Stomach (tissue), 8 donors: ENCODE measurements at regions not wholly inside any gene's neighbourhood (a gene's known extent, or its start where the extent isn't known, plus 50 kb on each side); places are given as distances from the start of the nearest gene placed in this dataset.

Experiments
- DNase-seq, 2 donors: peaks; one replicate each; pipeline versions ENCODE4 v3.0.0 to v3.0.0-alpha.2; 2013 to 2019
- H3K27ac ChIP-seq, 5 donors: fragments of 200-600 bp in 4 of 5; sonication (generic) in 4 of 5; one replicate each; pipeline ENCODE4 v1.5.1; 2013 to 2019; ENCODE audit warnings: mild to moderate bottlenecking in 1 of 5, moderate library complexity in 1 of 5
- H3K27me3 ChIP-seq, 3 donors: fragments of 200-600 bp; sonication (generic); one replicate each; pipeline ENCODE4 v1.5.1; 2017 to 2019; ENCODE audit warnings: mixed run types in 1 of 3
- H3K36me3 ChIP-seq, 4 donors: fragments of 200-600 bp; sonication (generic); 1 replicate in 3 of 4; 2 replicates in 1 of 4; pipeline ENCODE4 v1.5.1; 2016 to 2019
- H3K4me1 ChIP-seq, 4 donors: fragments of 200-600 bp; sonication (generic); one replicate each; pipeline ENCODE4 v1.5.1; 2016 to 2019
- H3K4me3 ChIP-seq, 4 donors: fragments of 200-600 bp; sonication (generic) in 3 of 4; one replicate each; pipeline ENCODE4 v1.5.1; 2016 to 2019; ENCODE audit warnings: mild to moderate bottlenecking in 1 of 4
- H3K9me3 ChIP-seq, 4 donors: fragments of 200-600 bp; sonication (generic); one replicate each; pipeline ENCODE4 v1.5.1; 2016 to 2019
- CTCF ChIP-seq, 7 experiments: fragments of 450-650 bp in 4 of 7; fragments of 200-600 bp in 3 of 7; sonication (generic) in 3 of 7; IDR thresholded peaks; one replicate each; pipeline ENCODE4 v1.5.1; 2016 to 2019; ENCODE audit warnings: antibody characterized with exemption in 7 of 7, control low read depth in 2 of 7, mild to moderate bottlenecking in 1 of 7
- EP300 ChIP-seq: sonication (generic); formaldehyde crosslinking; IDR thresholded peaks from one replicate; pipeline ENCODE4 v1.6.1; 2017; ENCODE audit warnings: antibody characterized with exemption
- POLR2A ChIP-seq, 4 donors: fragments of 450-650 bp; IDR thresholded peaks; one replicate each; pipeline ENCODE4 v1.6.1; 2016; ENCODE audit warnings: antibody characterized with exemption in 4 of 4, control low read depth in 2 of 4, mild to moderate bottlenecking in 1 of 4, moderate library complexity in 1 of 4
- POLR2AphosphoS5 ChIP-seq, 3 donors: sonication (generic); formaldehyde crosslinking; IDR thresholded peaks; one replicate each; pipeline ENCODE4 v1.6.1; 2016; ENCODE audit warnings: antibody characterized with exemption in 3 of 3
- WGBS, 5 donors: extraction: QIAGEN DNeasy Blood & Tissue Kit in 3 of 5; methylation state at CpG; one replicate each; pipeline versions ENCODE4 v1.1.5 to v1.1.7; 2013 to 2018; 5-methylcytosine and 5-hydroxymethylcytosine counted together
- intact Hi-C: fragments of 100-400 bp; cut with DNase I; formaldehyde crosslinking; loops from one replicate; pipeline ENCODE4 v1.15.1; 2023; ENCODE audit warnings: low total_unique reads
- donor health status: healthy with polysubstance abuse.
- donor health status: Bipolar disorder and iron deficiency.
- donor health status: healthy.

DNA sequence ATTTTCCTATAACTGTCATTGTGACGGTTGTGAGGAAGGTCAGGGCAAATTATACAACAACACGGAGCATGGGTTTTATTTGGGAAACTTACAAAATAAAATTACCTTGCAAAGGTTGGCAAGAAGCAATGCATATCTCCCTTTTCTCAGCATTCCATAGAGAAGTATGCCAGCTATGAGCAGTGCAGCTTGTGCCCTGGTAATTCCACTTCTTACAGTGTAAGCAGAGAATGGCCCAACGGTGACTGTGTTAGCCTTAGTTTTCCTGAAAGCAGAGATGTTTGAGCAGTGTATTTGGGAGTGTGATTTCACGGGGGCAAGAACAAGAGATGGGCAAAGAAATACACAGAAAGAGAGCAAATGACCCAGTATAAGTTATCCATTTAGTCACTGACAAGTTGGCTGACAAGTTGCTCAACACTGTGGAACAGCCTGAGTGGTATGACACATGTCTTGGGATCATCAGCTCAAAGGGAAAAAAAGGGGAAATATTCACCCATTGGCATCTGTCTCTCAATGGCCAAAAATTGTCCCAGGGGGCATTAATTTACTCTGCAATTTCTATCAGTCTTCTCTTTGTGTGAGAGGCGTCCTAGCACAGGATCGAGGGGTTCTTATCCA is 210.9 kb upstream of the NRIP1 start:
- H3K4me3 ChIP-seq, result no peak overlapping the region
- no peaks in the 10 kb centered on the region for H3K9me3 ChIP-seq
- WGBS, 5 donors, result 72 to 85% (median 79%) methylated on average over 6 of the region's 6 CpGs
- no peaks in the 10 kb centered on the region for H3K27me3 ChIP-seq
- no peak overlapping the region for H3K27ac ChIP-seq
- H3K4me1 ChIP-seq, result no peaks in the 10 kb centered on the region
- intact Hi-C loops, result no loop called here
- no peaks in the 10 kb centered on the region for H3K36me3 ChIP-seq
- TF ChIP-seq POLR2AphosphoS5 (IDR thresholded peaks at IDR 0.05) (no peak), POLR2A (IDR thresholded peaks at IDR 0.05) (no peak), EP300 (no peak), CTCF (IDR thresholded peaks at IDR 0.05) (no peak)
- no peak for DNase-seq

DNA sequence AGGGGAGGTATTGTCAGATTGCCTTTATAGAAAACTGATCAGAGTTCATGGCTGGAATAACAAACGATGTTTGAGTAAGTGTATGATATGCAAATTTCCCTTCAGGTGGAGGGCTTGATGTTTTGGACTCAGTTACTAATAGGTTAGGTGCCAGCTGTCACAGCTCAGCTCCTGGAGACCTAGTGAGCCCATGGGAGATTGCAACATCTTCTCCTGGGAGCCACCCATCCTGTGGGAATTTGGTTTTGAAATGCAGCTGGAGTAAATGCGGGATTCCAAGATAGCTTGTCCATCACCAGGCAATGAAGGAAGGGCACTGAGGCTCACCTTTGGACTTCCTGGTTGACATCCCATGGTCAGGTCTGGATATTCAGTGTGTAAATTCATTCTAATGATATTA is 211.4 kb upstream of the NRIP1 start:
- H3K27ac ChIP-seq, result no peak overlapping the region
- no peaks in the 10 kb centered on the region for H3K9me3 ChIP-seq
- TF ChIP-seq CTCF (IDR thresholded peaks at IDR 0.05) (no peak), POLR2AphosphoS5 (IDR thresholded peaks at IDR 0.05) (no peak), EP300 (no peak), POLR2A (IDR thresholded peaks at IDR 0.05) (no peak)
- WGBS, 5 donors, result 79 to 90% (median 83%) methylated on average over 2 of the region's 2 CpGs
- H3K4me3 ChIP-seq, result no peak overlapping the region
- H3K36me3 ChIP-seq, result no peaks in the 10 kb centered on the region
- no peaks in the 10 kb centered on the region for H3K4me1 ChIP-seq
- DNase-seq, result no peak
- intact Hi-C loops, result no loop called here
- no peaks in the 10 kb centered on the region for H3K27me3 ChIP-seq

- H3K27me3 ChIP-seq, result no peaks in the 10 kb centered on the region
- no peaks in the 10 kb centered on the region for H3K36me3 ChIP-seq
- TF ChIP-seq CTCF (IDR thresholded peaks at IDR 0.05) (no peak), POLR2A (IDR thresholded peaks at IDR 0.05) (no peak), POLR2AphosphoS5 (IDR thresholded peaks at IDR 0.05) (no peak), EP300 (no peak)
- no peak overlapping the region for H3K4me3 ChIP-seq
- no peak overlapping the region for H3K27ac ChIP-seq
- H3K4me1 ChIP-seq, result no peaks in the 10 kb centered on the region
- no peak for DNase-seq
- intact Hi-C loops, result no loop called here
- H3K9me3 ChIP-seq, result peaks cover 0 to 4% (median 0%) of the 10 kb centered on the region in 4 donors
Measured at GRCh38 chr21:15277466-15277865, 212.7 kb upstream of the NRIP1 start.

GRCh38 chr21:15278279-15278678 is 213.5 kb upstream of the NRIP1 start:
- Histone ChIP-seq H3K4me3 (no peak overlapping the region), H3K4me1 (no peaks in the 10 kb centered on the region), H3K9me3 (peaks cover 0 to 4% (median 0%) of the 10 kb centered on the region in 4 donors), H3K27me3 (no peaks in the 10 kb centered on the region), H3K27ac (no peak overlapping the region), H3K36me3 (no peaks in the 10 kb centered on the region)
- intact Hi-C loops, result no loop called here
- no peak for DNase-seq
- 90 to 98% (median 94%) methylated on average over 5 of the region's 5 CpGs for WGBS, 5 donors
- no peak for TF ChIP-seq POLR2A (IDR thresholded peaks at IDR 0.05)
- TF ChIP-seq EP300, result no peak
- no peak for TF ChIP-seq CTCF (IDR thresholded peaks at IDR 0.05)
- no peak for TF ChIP-seq POLR2AphosphoS5 (IDR thresholded peaks at IDR 0.05)
